ENCODE measurements at regions not wholly inside any gene's neighbourhood (a gene's known extent, or its start where the extent isn't known, plus 50 kb on each side); places are given as distances from the start of the nearest gene placed in this dataset.

DNA sequence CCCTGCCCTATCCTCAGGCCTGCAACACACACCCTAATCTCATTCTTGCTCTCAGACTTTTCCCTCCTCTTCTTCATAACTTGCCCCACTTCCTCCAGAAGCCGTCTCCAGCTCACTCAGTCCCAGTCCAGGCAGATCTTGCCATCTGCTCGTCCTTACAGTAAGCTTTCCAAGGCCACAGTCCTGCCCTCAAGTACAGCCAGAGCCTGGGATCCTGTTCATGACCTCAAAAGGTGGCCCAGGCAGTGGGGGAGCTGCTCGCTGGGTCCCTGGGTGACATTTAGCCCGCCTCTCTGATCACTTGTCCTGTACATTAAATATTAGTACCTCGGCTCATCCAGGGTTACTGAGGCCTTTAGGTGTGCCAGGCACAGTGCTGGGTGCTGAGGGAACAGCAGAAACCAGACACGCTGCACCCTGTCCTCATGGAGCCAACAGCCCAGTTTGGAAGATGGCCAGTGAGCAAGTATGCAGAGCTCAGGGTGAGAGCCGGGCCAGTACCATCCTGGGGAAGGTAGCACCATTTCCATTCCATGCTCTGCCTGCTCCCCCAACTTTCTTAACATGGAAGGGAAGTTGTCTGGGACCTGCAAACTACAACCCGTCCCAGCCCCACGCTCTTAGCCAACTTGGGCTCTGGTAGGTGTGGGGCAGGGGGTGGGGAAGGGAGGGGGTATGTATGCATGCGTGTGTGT, 100.4 kb downstream of the C5orf15 start:
- TF ChIP-seq, protein P1, sequence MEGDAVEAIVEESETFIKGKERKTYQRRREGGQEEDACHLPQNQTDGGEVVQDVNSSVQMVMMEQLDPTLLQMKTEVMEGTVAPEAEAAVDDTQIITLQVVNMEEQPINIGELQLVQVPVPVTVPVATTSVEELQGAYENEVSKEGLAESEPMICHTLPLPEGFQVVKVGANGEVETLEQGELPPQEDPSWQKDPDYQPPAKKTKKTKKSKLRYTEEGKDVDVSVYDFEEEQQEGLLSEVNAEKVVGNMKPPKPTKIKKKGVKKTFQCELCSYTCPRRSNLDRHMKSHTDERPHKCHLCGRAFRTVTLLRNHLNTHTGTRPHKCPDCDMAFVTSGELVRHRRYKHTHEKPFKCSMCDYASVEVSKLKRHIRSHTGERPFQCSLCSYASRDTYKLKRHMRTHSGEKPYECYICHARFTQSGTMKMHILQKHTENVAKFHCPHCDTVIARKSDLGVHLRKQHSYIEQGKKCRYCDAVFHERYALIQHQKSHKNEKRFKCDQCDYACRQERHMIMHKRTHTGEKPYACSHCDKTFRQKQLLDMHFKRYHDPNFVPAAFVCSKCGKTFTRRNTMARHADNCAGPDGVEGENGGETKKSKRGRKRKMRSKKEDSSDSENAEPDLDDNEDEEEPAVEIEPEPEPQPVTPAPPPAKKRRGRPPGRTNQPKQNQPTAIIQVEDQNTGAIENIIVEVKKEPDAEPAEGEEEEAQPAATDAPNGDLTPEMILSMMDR (IDR thresholded peaks at IDR 0.05) = no peak
- TF ChIP-seq POLR2A (IDR thresholded peaks at IDR 0.05) = no peak

All from adrenal gland (tissue), 5 donors.